B cell (primary cell): ENCODE measurements at regions not wholly inside any gene's neighbourhood (a gene's known extent, or its start where the extent isn't known, plus 50 kb on each side); places are given as distances from the start of the nearest gene placed in this dataset.

ENCODE experiments used
- ATAC-seq: fragments of 200-7000 bp; cut with Tn5 transposase; one replicate; pipeline ENCODE4 v1.10.0; 2021; ENCODE audit warnings: low read depth, mild to moderate bottlenecking, moderate number of reproducible peaks, moderate library complexity
- CTCF ChIA-PET: fragments of 350-600 bp; sonication (Branson Sonifier 250); formaldehyde crosslinking; loops from one replicate; lab custom pipeline; 2021; ENCODE audit warnings: antibody characterized with exemption, inconsistent platforms; lab: Charles Lee
- POLR2A ChIA-PET: fragments of 350-600 bp; sonication (Branson Sonifier 250); formaldehyde crosslinking; loops from one replicate; lab custom pipeline; 2021; ENCODE audit warnings: antibody characterized with exemption; lab: Charles Lee
- DNase-seq: peaks from one replicate; pipeline ENCODE4 v3.0.0; 2013
- H2AFZ ChIP-seq: 2 replicates; pipeline ENCODE4 v1.6.1; 2012; ENCODE audit warnings: mild to moderate bottlenecking, low read depth, low read length; ENCODE audit not compliant: insufficient read depth, poor library complexity, severe bottlenecking
- H3K27ac ChIP-seq, 2 donors: 1 replicate in 1 of 2; 2 replicates in 1 of 2; pipeline ENCODE4 v1.5.1; 2012 to 2013; ENCODE audit warnings: low read length in 2 of 2, mild to moderate bottlenecking in 2 of 2, moderate library complexity in 1 of 2
- H3K27me3 ChIP-seq, 4 experiments: fragments of 200-600 bp in 1 of 4; sonication (generic) in 1 of 4; replicated peaks in 1 of 4; 1 replicate in 2 of 4; 2 replicates in 2 of 4; pipeline versions ENCODE4 v1.6.1 to v1.7.0; 2013 to 2016; ENCODE audit warnings: low read length in 3 of 4, mild to moderate bottlenecking in 2 of 4, mixed read lengths in 1 of 4, moderate library complexity in 1 of 4; ENCODE audit not compliant: insufficient read depth in 4 of 4, control insufficient read depth in 3 of 4; ENCODE audit errors: control extremely low read depth in 1 of 4
- H3K36me3 ChIP-seq, 2 experiments: replicated peaks in 1 of 2; 1 replicate in 1 of 2; 2 replicates in 1 of 2; pipeline versions ENCODE4 v1.6.1 to v1.7.1; 2013; ENCODE audit warnings: low read length in 1 of 2; ENCODE audit not compliant: insufficient read depth in 2 of 2, control insufficient read depth in 1 of 2; ENCODE audit errors: control extremely low read depth in 1 of 2, extremely low read depth in 1 of 2
- H3K4me1 ChIP-seq, 2 donors: fragments of 200-600 bp in 1 of 2; sonication (generic) in 1 of 2; 1 replicate in 1 of 2; 2 replicates in 1 of 2; pipeline versions ENCODE4 v1.5.1 to v1.6.1; 2013 to 2017; ENCODE audit warnings: low read length in 2 of 2; ENCODE audit not compliant: control insufficient read depth in 2 of 2, insufficient read depth in 2 of 2
- H3K4me2 ChIP-seq: replicated peaks from 2 replicates; pipeline ENCODE3; 2012; ENCODE audit warnings: mild to moderate bottlenecking, low read depth, low read length; ENCODE audit not compliant: poor library complexity, severe bottlenecking
- H3K4me3 ChIP-seq, 5 experiments: fragments of 200-600 bp in 1 of 5; sonication (generic) in 1 of 5; 1 replicate in 3 of 5; 2 replicates in 2 of 5; pipeline versions ENCODE4 v1.5.1 to v1.7.0; 2011 to 2016; ENCODE audit warnings: low read length in 4 of 5, mild to moderate bottlenecking in 4 of 5, low read depth in 2 of 5, control low read depth in 1 of 5, moderate library complexity in 1 of 5; ENCODE audit not compliant: insufficient read depth in 1 of 5; ENCODE audit errors: control extremely low read depth in 1 of 5, extremely low read depth in 1 of 5
- H3K79me2 ChIP-seq: fragments of 200-600 bp; sonication (generic); one replicate; pipeline ENCODE4 v1.6.0; 2016; ENCODE audit warnings: low read length; ENCODE audit not compliant: control insufficient read depth, insufficient read depth
- H3K9ac ChIP-seq: fragments of 200-600 bp; sonication (generic); 2 replicates; pipeline ENCODE4 v1.6.1; 2017; ENCODE audit warnings: mild to moderate bottlenecking, low read length, moderate library complexity
- H3K9me3 ChIP-seq, 3 donors: one replicate each; pipeline versions ENCODE4 v1.6.1 to v1.7.1; 2013; ENCODE audit warnings: low read length in 2 of 3; ENCODE audit not compliant: control insufficient read depth in 2 of 3, insufficient read depth in 1 of 3; ENCODE audit errors: control extremely low read depth in 1 of 3
- H4K20me1 ChIP-seq: 2 replicates; pipeline ENCODE4 v1.6.0; 2012; ENCODE audit warnings: mild to moderate bottlenecking, low read length; ENCODE audit not compliant: insufficient read depth, control insufficient read depth, poor library complexity, severe bottlenecking
- H3K27ac Mint-ChIP-seq: one replicate; pipeline ENCODE4 v1.8.0; 2021; ENCODE audit warnings: mixed read lengths
- H3K27me3 Mint-ChIP-seq: one replicate; pipeline ENCODE4 v1.8.0; 2021; ENCODE audit warnings: mixed read lengths
- H3K4me1 Mint-ChIP-seq: one replicate; pipeline ENCODE4 v1.8.0; 2021; ENCODE audit warnings: mixed read lengths
- H3K4me3 Mint-ChIP-seq: one replicate; pipeline ENCODE4 v1.8.0; 2021; ENCODE audit warnings: mixed read lengths
- H3K9me3 Mint-ChIP-seq: one replicate; pipeline ENCODE4 v1.8.0; 2022; ENCODE audit warnings: mixed read lengths; ENCODE audit not compliant: insufficient read depth
- EZH2 ChIP-seq: IDR thresholded peaks from 2 replicates; pipeline ENCODE4 v1.6.1; 2012; ENCODE audit warnings: borderline replicate concordance, low read depth, mild to moderate bottlenecking, moderate library complexity, low read length; ENCODE audit not compliant: insufficient read depth, poor library complexity, severe bottlenecking
- WGBS: methylation state at CpG from one replicate; pipeline ENCODE4 v1.1.5; 2013; ENCODE audit warnings: missing lambda C conversion rate; ENCODE audit not compliant: insufficient coverage; 5-methylcytosine and 5-hydroxymethylcytosine counted together
- intact Hi-C: fragments of 100-400 bp; cut with micrococcal nuclease; formaldehyde crosslinking; loops from one replicate; pipeline ENCODE4 v1.10.0; 2022
- TF ChIP-seq, protein P1 (sequence below): fragments of 200-600 bp; IDR thresholded peaks from one replicate; pipeline ENCODE4 v1.8.0; 2022; ENCODE audit warnings: antibody characterized with exemption, mild to moderate bottlenecking

DNA sequence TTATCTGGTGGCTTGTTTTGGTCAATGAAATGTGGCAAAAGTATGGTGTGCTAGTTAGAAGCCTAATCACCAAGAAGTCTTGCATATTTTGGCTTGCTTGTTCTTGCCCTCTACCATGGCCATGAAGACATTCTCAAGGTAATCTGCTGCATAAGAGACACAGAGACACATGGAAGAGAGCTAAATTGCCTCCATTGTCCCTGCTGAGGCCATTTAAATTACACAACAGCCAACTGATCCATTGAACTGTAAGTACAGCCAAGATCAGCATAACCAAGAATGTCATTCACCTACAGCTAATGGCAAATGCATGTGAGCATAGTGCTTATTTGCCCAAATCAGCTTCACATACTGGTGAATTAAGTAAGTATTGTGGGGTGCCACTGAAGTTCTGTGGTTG is 603.8 kb downstream of the FRK start:
- CTCF ChIA-PET: no interaction called here
- H3K4me1 Mint-ChIP-seq: no peaks in the 10 kb centered on the region

DNA sequence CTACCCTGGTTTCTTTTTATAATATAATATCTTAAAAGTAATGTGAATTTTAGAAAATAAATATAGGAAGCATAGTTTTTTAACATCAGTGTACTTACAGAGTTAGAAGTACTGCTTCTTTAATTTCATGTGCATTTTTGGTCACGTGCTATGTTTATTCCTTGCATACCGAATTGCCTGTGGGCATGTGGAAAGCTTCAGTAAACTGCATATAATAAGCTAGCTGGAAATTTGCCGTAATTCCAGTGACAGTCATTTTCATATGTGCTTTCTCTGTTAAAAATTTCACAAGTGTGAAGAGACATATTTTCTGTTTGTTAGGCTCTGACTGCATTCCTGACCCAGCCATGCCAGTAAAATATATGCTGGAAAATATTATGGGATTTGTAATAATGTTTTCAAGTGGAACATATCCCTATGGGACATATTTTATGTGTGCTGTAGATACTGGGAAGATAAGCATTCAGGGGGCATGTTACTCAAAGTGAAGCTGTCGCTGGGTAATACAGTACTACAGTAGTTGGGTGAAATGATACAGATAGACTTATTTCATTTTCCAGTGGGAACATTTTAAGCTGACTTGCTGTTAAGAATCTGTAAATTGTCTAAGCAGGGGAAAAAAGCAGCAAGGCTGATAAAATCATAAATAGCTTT is 616.7 kb downstream of the FRK start:
- ChIA-PET POLR2A (no interaction called here), CTCF (no interaction called here)
- Histone ChIP-seq H4K20me1 (no peaks in the 10 kb centered on the region), H3K9me3 (no peaks in the 10 kb centered on the region), H3K27ac (no peak overlapping the region), H3K36me3 (no peaks in the 10 kb centered on the region), H3K79me2 (no peaks in the 10 kb centered on the region), H3K9ac (no peak overlapping the region), H3K27me3 (no peaks in the 10 kb centered on the region), H3K4me1 (no peaks in the 10 kb centered on the region), H2AFZ (no peak overlapping the region), H3K4me3 (no peak overlapping the region), H3K4me2 (no peak overlapping the region)
- H3K9me3 Mint-ChIP-seq: peaks cover 4% of the 10 kb centered on the region
- ATAC-seq (no peak), DNase-seq (no peak)
- H3K27ac Mint-ChIP-seq: no peak overlapping the region
- no peak overlapping the region for H3K4me3 Mint-ChIP-seq
- no peaks in the 10 kb centered on the region for H3K27me3 Mint-ChIP-seq
- no peak for TF ChIP-seq EZH2
- TF ChIP-seq, protein P1, sequence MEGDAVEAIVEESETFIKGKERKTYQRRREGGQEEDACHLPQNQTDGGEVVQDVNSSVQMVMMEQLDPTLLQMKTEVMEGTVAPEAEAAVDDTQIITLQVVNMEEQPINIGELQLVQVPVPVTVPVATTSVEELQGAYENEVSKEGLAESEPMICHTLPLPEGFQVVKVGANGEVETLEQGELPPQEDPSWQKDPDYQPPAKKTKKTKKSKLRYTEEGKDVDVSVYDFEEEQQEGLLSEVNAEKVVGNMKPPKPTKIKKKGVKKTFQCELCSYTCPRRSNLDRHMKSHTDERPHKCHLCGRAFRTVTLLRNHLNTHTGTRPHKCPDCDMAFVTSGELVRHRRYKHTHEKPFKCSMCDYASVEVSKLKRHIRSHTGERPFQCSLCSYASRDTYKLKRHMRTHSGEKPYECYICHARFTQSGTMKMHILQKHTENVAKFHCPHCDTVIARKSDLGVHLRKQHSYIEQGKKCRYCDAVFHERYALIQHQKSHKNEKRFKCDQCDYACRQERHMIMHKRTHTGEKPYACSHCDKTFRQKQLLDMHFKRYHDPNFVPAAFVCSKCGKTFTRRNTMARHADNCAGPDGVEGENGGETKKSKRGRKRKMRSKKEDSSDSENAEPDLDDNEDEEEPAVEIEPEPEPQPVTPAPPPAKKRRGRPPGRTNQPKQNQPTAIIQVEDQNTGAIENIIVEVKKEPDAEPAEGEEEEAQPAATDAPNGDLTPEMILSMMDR: no peak
- H3K4me1 Mint-ChIP-seq: no peaks in the 10 kb centered on the region
- WGBS: 77% methylated on average over 2 of the region's 4 CpGs
- intact Hi-C loops: no loop called here

More for the DNA sequence above, 603.8 kb downstream of the FRK start:
- Histone ChIP-seq H3K9ac (no peak overlapping the region), H3K79me2 (no peaks in the 10 kb centered on the region), H3K27ac (no peak overlapping the region), H3K4me2 (no peak overlapping the region), H3K9me3 (no peaks in the 10 kb centered on the region), H3K4me3 (no peak overlapping the region), H3K36me3 (no peaks in the 10 kb centered on the region), H3K27me3 (no peaks in the 10 kb centered on the region), H2AFZ (no peak overlapping the region), H4K20me1 (no peaks in the 10 kb centered on the region), H3K4me1 (no peaks in the 10 kb centered on the region)
- DNase-seq (no peak), ATAC-seq (no peak)
- no peak overlapping the region for H3K4me3 Mint-ChIP-seq
- no peak for TF ChIP-seq EZH2
- TF ChIP-seq, protein P1: no peak
- POLR2A ChIA-PET: no interaction called here
- peaks cover 3% of the 10 kb centered on the region for H3K9me3 Mint-ChIP-seq
- no peak overlapping the region for H3K27ac Mint-ChIP-seq
- intact Hi-C loops: no loop called here
- H3K27me3 Mint-ChIP-seq: no peaks in the 10 kb centered on the region
